HG02759 (cell line): ENCODE measurements at regions not wholly inside any gene's neighbourhood (a gene's known extent, or its start where the extent isn't known, plus 50 kb on each side); places are given as distances from the start of the nearest gene placed in this dataset.
A peak's percentile ranks its signal among the peaks of the same experiment; 100 is the strongest.
"Not testable (repeated sequence)": the region's sequence is repeated elsewhere in the genome, so short reads cannot be mapped to it uniquely, and the experiment has no call there.

ENCODE experiments used
- ATAC-seq: cut with Tn5 transposase; IDR thresholded peaks from one replicate; pipeline ENCODE4 v1.9.1; 2021; ENCODE audit warnings: mild to moderate bottlenecking, moderate library complexity; ENCODE audit not compliant: unreplicated experiment

- ATAC-seq = no peak
These were observed 330.3 kb upstream of the SGO1 start for GRCh38 chr3:20516311-20516710.

GRCh38 chr3:20515834-20516233 is 329.8 kb upstream of the SGO1 start:
- no peak for ATAC-seq

GRCh38 chr3:20511863-20512505 is 326.0 kb upstream of the SGO1 start:
- peak; percentile 92 for ATAC-seq

GRCh38 chr3:20510396-20510795 is 324.4 kb upstream of the SGO1 start:
- ATAC-seq = no peak

- ATAC-seq = no peak
These were observed 317.5 kb upstream of the SGO1 start for GRCh38 chr3:20503394-20504082.

GRCh38 chr3:20490996-20491395 is 305.0 kb upstream of the SGO1 start:
- ATAC-seq = no peak

- ATAC-seq = no peak
These were observed 302.1 kb upstream of the SGO1 start for GRCh38 chr3:20488151-20488550.

GRCh38 chr3:20484126-20484525 is 298.1 kb upstream of the SGO1 start:
- no peak for ATAC-seq

- no peak for ATAC-seq
These were observed 296.3 kb upstream of the SGO1 start for GRCh38 chr3:20482350-20482749.

GRCh38 chr3:20480786-20481365 is 294.9 kb upstream of the SGO1 start:
- ATAC-seq = no peak

- ATAC-seq = no peak
These were observed 292.4 kb upstream of the SGO1 start for GRCh38 chr3:20478436-20478835.

- ATAC-seq = not testable (repeated sequence)
These were observed 278.2 kb upstream of the SGO1 start for GRCh38 chr3:20464237-20464636.

- ATAC-seq = no peak
These were observed 276.7 kb upstream of the SGO1 start for GRCh38 chr3:20462723-20463122.

- ATAC-seq = no peak
These were observed 276.2 kb upstream of the SGO1 start for GRCh38 chr3:20462226-20462625.

- ATAC-seq = no peak
These were observed 273.1 kb upstream of the SGO1 start for GRCh38 chr3:20458994-20459716.

GRCh38 chr3:20456511-20456910 is 270.5 kb upstream of the SGO1 start:
- ATAC-seq = no peak

- ATAC-seq = no peak
These were observed 265.2 kb upstream of the SGO1 start for GRCh38 chr3:20451170-20451569.

- no peak for ATAC-seq
These were observed 264.6 kb upstream of the SGO1 start for GRCh38 chr3:20450611-20451010.

- ATAC-seq = no peak
These were observed 256.8 kb upstream of the SGO1 start for GRCh38 chr3:20442846-20443245.

- ATAC-seq = not testable (repeated sequence)
These were observed 241.3 kb upstream of the SGO1 start for GRCh38 chr3:20427268-20427667.

GRCh38 chr3:20425138-20425537 is 239.1 kb upstream of the SGO1 start:
- ATAC-seq = no peak

GRCh38 chr3:20424086-20424485 is 238.1 kb upstream of the SGO1 start:
- no peak for ATAC-seq
